GM12873 (cell line): ENCODE measurements at regions not wholly inside any gene's neighbourhood (a gene's known extent, or its start where the extent isn't known, plus 50 kb on each side); places are given as distances from the start of the nearest gene placed in this dataset.

Experiments used
- CTCF ChIP-seq: IDR thresholded peaks from 2 replicates; pipeline ENCODE4 v1.5.1; 2012; ENCODE audit warnings: low read depth, mild to moderate bottlenecking, moderate library complexity, low read length, control low read depth; ENCODE audit not compliant: insufficient read depth; ENCODE audit errors: missing control alignments

GRCh38 chr2:156826341-156826933 is 390.3 kb downstream of the GPD2 start:
- TF ChIP-seq CTCF, result no peak

DNA sequence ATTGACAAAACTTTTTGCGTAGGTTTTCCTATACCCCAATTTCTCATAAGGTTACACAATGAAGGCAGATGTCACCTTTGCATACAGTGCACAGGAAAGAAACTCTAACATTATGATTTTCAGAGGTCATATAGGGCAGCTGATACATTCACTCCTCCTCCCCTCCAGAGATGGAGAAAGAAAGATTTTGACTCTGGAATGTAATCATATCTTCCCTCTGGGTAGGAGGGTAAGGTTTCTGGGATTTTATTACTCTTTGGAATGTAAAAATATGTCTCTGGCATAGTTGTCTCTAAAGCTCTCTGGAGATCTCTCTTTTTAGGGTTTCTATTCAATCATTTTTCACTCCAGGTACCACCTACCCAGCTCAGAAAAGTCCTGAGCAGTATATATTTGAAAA is 398.3 kb downstream of the GPD2 start:
- TF ChIP-seq CTCF, result no peak

DNA sequence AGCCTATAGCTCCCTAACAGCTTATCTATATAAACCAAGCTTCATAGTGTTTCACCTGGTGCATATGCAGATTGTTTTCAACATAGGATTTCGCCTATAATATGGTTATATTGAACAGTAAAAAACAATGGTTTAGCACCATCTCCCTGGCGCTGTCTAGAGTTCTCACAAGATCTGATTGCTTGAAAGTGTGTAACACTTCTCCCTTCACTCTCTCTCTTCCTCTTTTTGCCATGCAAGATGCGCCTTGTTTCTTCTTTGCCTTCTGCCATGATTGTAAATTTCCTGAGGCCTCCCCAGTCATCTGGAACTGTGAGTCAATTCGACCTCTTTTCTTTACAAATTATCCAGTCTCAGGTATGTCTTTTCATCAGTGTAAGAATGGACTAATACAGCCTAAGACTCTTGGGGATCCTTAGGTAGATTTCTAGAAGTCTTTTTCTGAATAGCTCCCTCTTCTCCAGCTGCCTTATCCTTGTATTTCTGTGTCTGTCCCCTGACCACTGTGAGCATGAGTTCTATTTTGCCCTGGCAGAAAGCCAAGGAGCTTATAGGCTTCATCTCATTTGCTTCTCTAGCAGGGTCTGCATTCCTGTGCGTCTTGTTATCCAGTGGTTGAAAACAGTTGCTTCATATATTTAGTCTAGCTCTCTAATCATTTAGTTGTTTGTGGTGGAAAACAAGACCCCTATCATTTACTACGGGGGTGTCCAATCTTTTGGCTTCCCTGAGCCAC is 401.6 kb downstream of the GPD2 start:
- no peak for TF ChIP-seq CTCF

DNA sequence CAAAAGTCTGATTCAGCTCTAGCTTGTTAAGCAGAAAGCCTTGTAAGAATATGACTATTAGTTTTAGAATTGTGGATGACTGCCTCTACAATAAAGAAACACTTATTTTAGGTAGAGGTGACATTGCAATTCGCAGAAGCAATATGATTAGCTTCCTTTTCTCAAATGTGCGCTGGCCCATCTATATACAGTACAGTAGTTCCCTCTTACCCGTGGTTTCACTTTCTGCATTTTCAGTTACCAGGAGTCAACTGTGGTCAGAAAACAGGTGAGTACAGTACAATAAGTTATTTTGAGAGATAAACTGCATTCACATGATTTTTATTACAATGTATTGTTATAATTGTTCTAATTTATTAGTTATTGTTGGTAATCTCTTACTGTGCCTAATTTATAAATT is 405.1 kb downstream of the GPD2 start:
- no peak for TF ChIP-seq CTCF

- no peak for TF ChIP-seq CTCF
Measured at GRCh38 chr2:156845806-156846558, 409.8 kb downstream of the GPD2 start.

DNA sequence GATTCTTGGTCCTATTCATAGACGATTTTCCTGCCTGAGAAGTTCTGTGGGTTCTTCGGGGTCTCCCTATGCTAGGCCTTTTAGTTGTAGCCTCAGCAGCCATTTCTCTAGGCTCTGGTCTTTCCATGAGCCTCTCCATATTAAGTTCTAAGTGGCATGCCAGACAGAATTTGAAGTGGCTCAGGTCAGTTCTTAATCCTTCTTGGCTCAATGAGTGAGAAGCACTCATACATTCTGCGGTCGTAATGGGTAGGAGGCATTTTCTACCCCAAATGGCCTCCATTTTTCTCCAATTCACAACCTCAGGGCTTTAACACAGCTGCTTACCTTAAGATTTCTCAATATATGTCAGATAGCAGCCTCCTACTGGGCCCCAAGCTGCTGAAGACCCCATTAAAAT is 405.3 kb upstream of the GALNT5 start:
- TF ChIP-seq CTCF, result no peak

- no peak for TF ChIP-seq CTCF
Measured at GRCh38 chr2:156852681-156853080, 404.8 kb upstream of the GALNT5 start.
